ENCODE measurements at regions not wholly inside any gene's neighbourhood (a gene's known extent, or its start where the extent isn't known, plus 50 kb on each side); places are given as distances from the start of the nearest gene placed in this dataset.

DNA sequence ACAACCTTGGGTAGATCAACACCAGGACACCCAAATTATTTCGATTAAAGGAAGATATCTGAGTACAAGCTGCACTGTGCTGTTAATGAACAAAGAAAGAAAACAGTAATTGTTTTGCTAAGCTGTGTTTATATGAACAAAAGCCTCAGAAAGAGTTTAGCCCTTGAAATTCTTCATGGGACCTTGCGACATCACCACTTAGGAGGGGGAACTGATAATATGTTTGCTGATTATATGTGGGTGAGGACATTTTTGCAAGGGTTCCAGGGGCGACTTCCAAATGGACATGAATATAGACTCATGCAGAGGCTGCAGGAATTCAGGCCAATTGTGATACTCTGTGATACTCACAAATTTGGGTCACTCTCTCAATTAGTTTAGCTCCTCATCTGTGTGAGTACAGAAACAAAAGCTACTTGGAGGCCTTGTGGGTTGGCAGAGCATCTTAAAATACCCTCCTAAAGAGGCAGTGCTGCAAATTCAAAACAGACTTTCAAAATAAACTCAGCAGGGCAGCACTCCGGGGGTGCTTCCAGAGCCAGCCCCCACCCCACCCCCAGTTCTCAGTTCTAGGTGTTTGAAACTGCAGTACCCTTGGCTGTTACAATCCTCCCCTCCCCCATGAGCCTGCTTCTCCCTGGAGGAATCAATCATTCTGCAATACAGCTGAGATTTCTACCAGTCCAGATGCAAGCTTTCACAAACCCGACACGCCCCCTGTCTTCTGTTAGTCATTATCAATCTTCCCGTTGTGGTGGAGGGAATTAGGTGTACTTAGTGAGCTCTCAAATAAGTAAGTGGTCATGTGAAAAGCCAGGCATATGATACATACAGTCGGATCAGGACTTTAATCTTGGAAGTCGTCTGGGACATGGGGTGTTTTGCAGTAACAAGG, 97.0 kb upstream of the MBNL2 start (continued):
- no peak for TF ChIP-seq NR1H2 (CRISPR knock-in tag; IDR thresholded peaks at IDR 0.05; ENCODE audit: borderline replicate concordance, low read depth)

DNA sequence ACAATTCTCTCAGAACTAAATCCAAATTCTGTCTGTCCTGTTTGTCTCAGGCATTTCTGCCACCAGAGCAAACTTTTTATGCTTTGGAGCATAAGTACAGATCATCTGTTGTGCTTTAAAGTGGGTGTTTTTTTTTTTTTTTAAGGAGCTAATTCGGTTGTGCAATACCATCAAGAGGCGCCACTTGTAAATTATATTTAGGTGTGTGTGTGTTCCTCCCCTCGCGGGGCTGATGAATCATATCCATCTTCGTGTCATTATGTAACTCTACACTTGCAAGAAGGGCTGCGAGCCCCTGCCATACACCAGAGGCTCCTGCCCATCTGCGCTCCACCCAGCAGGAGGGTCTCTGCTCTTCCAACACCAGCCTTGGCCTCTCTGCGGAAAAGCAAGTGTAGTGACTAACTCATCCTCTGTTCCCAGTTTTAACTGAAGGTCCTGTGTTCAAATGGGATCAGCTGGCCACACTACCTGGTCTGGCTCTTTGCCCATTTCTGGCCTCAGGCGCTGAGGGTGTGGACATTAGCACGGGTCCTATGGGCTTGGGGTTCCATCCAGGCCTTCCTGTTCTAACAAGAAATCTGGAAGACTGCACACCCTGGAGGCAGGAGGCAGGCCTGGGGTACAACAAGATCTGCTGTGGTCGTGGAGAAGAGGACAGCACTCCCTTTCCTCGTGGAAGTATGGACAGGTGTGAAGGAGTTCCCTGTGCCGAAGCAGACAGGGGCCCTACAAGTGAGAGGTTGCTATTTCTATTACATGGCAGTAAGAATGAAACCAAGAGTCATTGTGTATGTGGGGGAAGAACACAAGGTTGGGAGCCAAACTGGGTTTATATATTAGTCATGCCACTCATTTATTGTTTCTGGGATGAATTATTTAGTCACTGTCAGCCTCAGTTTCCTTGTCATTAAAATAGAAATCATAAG, 96.1 kb upstream of the MBNL2 start:
- Histone ChIP-seq H4K20me1 (ENCODE audit: insufficient read depth, low read length) (no peaks in the 10 kb centered on the region), H3K4me1 (ENCODE audit: insufficient read depth, low read length) (peaks cover 23% of the 10 kb centered on the region), H3K79me2 (ENCODE audit: insufficient read depth, low read length) (no peaks in the 10 kb centered on the region), H3K27ac (ENCODE audit: extremely low read length, insufficient read depth, low read length) (no peak overlapping the region), H3K9ac (ENCODE audit: insufficient read depth, low read depth, low read length) (no peak overlapping the region), H3K36me3 (replicated peaks in 1 of 2; ENCODE audit: control insufficient read depth in 1 of 2, insufficient read depth in 2 of 2, low read length in 2 of 2) (no peaks in the 10 kb centered on the region), H2AFZ (ENCODE audit: low read length) (no peak overlapping the region), H3K4me3 (replicated peaks in 1 of 3; ENCODE audit: insufficient read depth in 1 of 3, low read depth in 2 of 3, low read length in 3 of 3) (no peak overlapping the region), H3K27me3 (ENCODE audit: control insufficient read depth in 1 of 2, insufficient read depth in 2 of 2, low read length in 2 of 2) (0 out of 5 replicates have a peak, but pooled peaks cover 0 to 7% of the 10 kb centered on the region in 2 experiments), H3K9me3 (ENCODE audit: low read length) (no peaks in the 10 kb centered on the region), H3K4me2 (ENCODE audit: low read depth, low read length) (no peak overlapping the region)
- TF ChIP-seq TARDBP (CRISPR knock-in tag; IDR thresholded peaks at IDR 0.05) (no peak), AKAP8 (CRISPR knock-in tag; IDR thresholded peaks at IDR 0.05) (no peak), ZSCAN21 (CRISPR knock-in tag; IDR thresholded peaks at IDR 0.05; ENCODE audit: borderline replicate concordance) (no peak), ZC3H13 (CRISPR knock-in tag; IDR thresholded peaks at IDR 0.05) (no peak), PCBP2 (optimal IDR thresholded peaks at IDR 0.05; ENCODE audit: low read depth, low read length, poor library complexity, severe bottlenecking) (no peak), ZNF552 (CRISPR knock-in tag; IDR thresholded peaks at IDR 0.05; ENCODE audit: borderline replicate concordance) (no peak), HMGA1 (CRISPR knock-in tag; conservative IDR thresholded peaks at IDR 0.05) (no peak), ZNF33B (CRISPR knock-in tag; IDR thresholded peaks at IDR 0.05) (no peak), RFXANK (CRISPR knock-in tag; IDR thresholded peaks at IDR 0.05) (no peak), ZNF225 (CRISPR knock-in tag; IDR thresholded peaks at IDR 0.05) (no peak), NCOR1 (IDR thresholded peaks at IDR 0.05; ENCODE audit: borderline replicate concordance, low read length) (no peak)
- TF ChIP-seq, protein P1, sequence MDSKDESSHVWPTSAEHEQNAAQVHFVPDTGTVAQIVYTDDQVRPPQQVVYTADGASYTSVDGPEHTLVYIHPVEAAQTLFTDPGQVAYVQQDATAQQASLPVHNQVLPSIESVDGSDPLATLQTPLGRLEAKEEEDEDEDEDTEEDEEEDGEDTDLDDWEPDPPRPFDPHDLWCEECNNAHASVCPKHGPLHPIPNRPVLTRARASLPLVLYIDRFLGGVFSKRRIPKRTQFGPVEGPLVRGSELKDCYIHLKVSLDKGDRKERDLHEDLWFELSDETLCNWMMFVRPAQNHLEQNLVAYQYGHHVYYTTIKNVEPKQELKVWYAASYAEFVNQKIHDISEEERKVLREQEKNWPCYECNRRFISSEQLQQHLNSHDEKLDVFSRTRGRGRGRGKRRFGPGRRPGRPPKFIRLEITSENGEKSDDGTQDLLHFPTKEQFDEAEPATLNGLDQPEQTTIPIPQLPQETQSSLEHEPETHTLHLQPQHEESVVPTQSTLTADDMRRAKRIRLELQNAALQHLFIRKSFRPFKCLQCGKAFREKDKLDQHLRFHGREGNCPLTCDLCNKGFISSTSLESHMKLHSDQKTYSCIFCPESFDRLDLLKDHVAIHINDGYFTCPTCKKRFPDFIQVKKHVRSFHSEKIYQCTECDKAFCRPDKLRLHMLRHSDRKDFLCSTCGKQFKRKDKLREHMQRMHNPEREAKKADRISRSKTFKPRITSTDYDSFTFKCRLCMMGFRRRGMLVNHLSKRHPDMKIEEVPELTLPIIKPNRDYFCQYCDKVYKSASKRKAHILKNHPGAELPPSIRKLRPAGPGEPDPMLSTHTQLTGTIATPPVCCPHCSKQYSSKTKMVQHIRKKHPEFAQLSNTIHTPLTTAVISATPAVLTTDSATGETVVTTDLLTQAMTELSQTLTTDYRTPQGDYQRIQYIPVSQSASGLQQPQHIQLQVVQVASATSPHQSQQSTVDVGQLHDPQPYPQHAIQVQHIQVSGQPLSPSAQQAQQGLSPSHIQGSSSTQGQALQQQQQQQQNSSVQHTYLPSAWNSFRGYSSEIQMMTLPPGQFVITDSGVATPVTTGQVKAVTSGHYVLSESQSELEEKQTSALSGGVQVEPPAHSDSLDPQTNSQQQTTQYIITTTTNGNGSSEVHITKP (CRISPR knock-in tag; IDR thresholded peaks at IDR 0.05; ENCODE audit: low read depth) = no peak
- TF ChIP-seq, protein P2, sequence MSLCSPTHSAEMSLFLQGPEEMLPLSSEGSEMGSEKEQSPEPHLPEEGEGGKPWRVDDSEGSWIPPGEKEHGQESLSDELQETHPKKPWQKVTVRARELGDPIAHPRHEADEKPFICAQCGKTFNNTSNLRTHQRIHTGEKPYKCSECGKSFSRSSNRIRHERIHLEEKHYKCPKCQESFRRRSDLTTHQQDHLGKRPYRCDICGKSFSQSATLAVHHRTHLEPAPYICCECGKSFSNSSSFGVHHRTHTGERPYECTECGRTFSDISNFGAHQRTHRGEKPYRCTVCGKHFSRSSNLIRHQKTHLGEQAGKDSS (CRISPR knock-in tag; IDR thresholded peaks at IDR 0.05; ENCODE audit: borderline replicate concordance, low read depth) = no peak
- CTCF ChIA-PET (ENCODE audit: low intra/inter-chr PET ratio, low total read pairs) = no interaction called here
- BruUV-seq (replicated peaks) = no TSS peak
- POLR2A ChIA-PET = no interaction called here
- in situ Hi-C loops (cut with HindIII; ENCODE audit: extremely low pct_ligation_motif_present, low pct_unique_long_range_greater_than_20kb) (no loop called here), intact Hi-C loops (cut with micrococcal nuclease; ENCODE audit: unreplicated experiment) (no loop called here)
- FAIRE-seq (no peak), DNase-seq (ENCODE audit: low spot score) (no peak), ATAC-seq (no peak)
- WGBS (ENCODE audit: low lambda C conversion rate) = 57% methylated on average over 12 of the region's 13 CpGs
